Progenitor cell of endocrine pancreas (in vitro differentiated cells): ENCODE measurements at regions not wholly inside any gene's neighbourhood (a gene's known extent, or its start where the extent isn't known, plus 50 kb on each side); places are given as distances from the start of the nearest gene placed in this dataset.

Source experiments
- DNase-seq: peaks from one replicate; pipeline ENCODE4 v3.0.0; 2021; ENCODE audit warnings: low spot score; ENCODE audit not compliant: unreplicated experiment
- H3K27ac Mint-ChIP-seq: 2 replicates; pipeline ENCODE4 v1.8.0; 2021; ENCODE audit warnings: mild to moderate bottlenecking, moderate library complexity, mixed read lengths
- H3K27me3 Mint-ChIP-seq: 2 replicates; pipeline ENCODE4 v1.8.0; 2021; ENCODE audit warnings: mixed read lengths
- H3K36me3 Mint-ChIP-seq: 2 replicates; pipeline ENCODE4 v1.8.0; 2022; ENCODE audit warnings: mixed read lengths; ENCODE audit not compliant: insufficient read depth
- H3K4me1 Mint-ChIP-seq: 2 replicates; pipeline ENCODE4 v1.8.0; 2021; ENCODE audit warnings: low read depth, mixed read lengths
- H3K4me3 Mint-ChIP-seq: 2 replicates; pipeline ENCODE4 v1.8.0; 2021; ENCODE audit warnings: low read depth, mild to moderate bottlenecking, moderate library complexity, mixed read lengths
- H3K9me3 Mint-ChIP-seq: 2 replicates; pipeline ENCODE4 v1.8.0; 2021; ENCODE audit warnings: low read depth, mixed read lengths
- CTCF ChIP-seq: fragments of 200-600 bp; sonication (generic); IDR thresholded peaks from one replicate; pipeline ENCODE4 v1.5.0; 2021; ENCODE audit warnings: antibody characterized with exemption, mild to moderate bottlenecking; ENCODE audit not compliant: unreplicated experiment

- no peak for DNase-seq
- no peaks in the 10 kb centered on the region for H3K36me3 Mint-ChIP-seq
Measured at GRCh38 chr4:114052227-114052626, 72.8 kb upstream of the ARSJ start.

GRCh38 chr4:114056599-114056998 is 77.2 kb upstream of the ARSJ start:
- peaks cover 26% of the 10 kb centered on the region for H3K9me3 Mint-ChIP-seq

More at GRCh38 chr4:114052227-114052626, 72.8 kb upstream of the ARSJ start:
- peaks cover 29% of the 10 kb centered on the region for H3K27me3 Mint-ChIP-seq
- H3K9me3 Mint-ChIP-seq = peaks cover 22% of the 10 kb centered on the region
- peaks cover 6% of the 10 kb centered on the region for H3K4me1 Mint-ChIP-seq
- no peak overlapping the region for H3K27ac Mint-ChIP-seq
- TF ChIP-seq CTCF = no peak
- no peak overlapping the region for H3K4me3 Mint-ChIP-seq

GRCh38 chr4:114057746-114058145 is 78.3 kb upstream of the ARSJ start:
- peaks cover 11% of the 10 kb centered on the region for H3K27me3 Mint-ChIP-seq

More at GRCh38 chr4:114056599-114056998, 77.2 kb upstream of the ARSJ start:
- H3K27me3 Mint-ChIP-seq = peaks cover 11% of the 10 kb centered on the region
- TF ChIP-seq CTCF = no peak
- DNase-seq = no peak
- H3K4me3 Mint-ChIP-seq = no peak overlapping the region
- H3K4me1 Mint-ChIP-seq = no peaks in the 10 kb centered on the region
- no peak overlapping the region for H3K27ac Mint-ChIP-seq
- H3K36me3 Mint-ChIP-seq = no peaks in the 10 kb centered on the region

GRCh38 chr4:114062499-114062898 is 83.1 kb upstream of the ARSJ start:
- H3K27me3 Mint-ChIP-seq = peaks cover 11% of the 10 kb centered on the region
- TF ChIP-seq CTCF = no peak
- H3K36me3 Mint-ChIP-seq = no peaks in the 10 kb centered on the region
- H3K27ac Mint-ChIP-seq = no peak overlapping the region
- no peaks in the 10 kb centered on the region for H3K4me1 Mint-ChIP-seq
- DNase-seq = no peak
- H3K9me3 Mint-ChIP-seq = peaks cover 5% of the 10 kb centered on the region
- H3K4me3 Mint-ChIP-seq = no peak overlapping the region

More at GRCh38 chr4:114057746-114058145, 78.3 kb upstream of the ARSJ start:
- Mint-ChIP-seq H3K36me3 (no peaks in the 10 kb centered on the region), H3K27ac (no peak overlapping the region), H3K4me3 (no peak overlapping the region), H3K9me3 (peaks cover 26% of the 10 kb centered on the region), H3K4me1 (no peaks in the 10 kb centered on the region)
- no peak for DNase-seq
- TF ChIP-seq CTCF = no peak

- DNase-seq = no peak
- Mint-ChIP-seq H3K36me3 (no peaks in the 10 kb centered on the region), H3K4me3 (no peak overlapping the region), H3K27me3 (no peaks in the 10 kb centered on the region), H3K27ac (no peak overlapping the region), H3K9me3 (peaks cover 16% of the 10 kb centered on the region), H3K4me1 (no peaks in the 10 kb centered on the region)
- no peak for TF ChIP-seq CTCF
Measured at GRCh38 chr4:114072781-114073180, 93.3 kb upstream of the ARSJ start.
